Thyroid gland (tissue), 4 donors: ENCODE measurements at regions not wholly inside any gene's neighbourhood (a gene's known extent, or its start where the extent isn't known, plus 50 kb on each side); places are given as distances from the start of the nearest gene placed in this dataset.

Experiments used
- DNase-seq, 2 donors: peaks; one replicate each; pipeline ENCODE4 v3.0.0-alpha.2; 2019
- H3K27ac ChIP-seq, 3 donors: fragments of 200-600 bp; sonication (generic); 1 replicate in 2 of 3; 2 replicates in 1 of 3; pipeline ENCODE4 v1.5.1; 2016 to 2019; ENCODE audit warnings: mild to moderate bottlenecking in 1 of 3, moderate library complexity in 1 of 3
- H3K27me3 ChIP-seq: fragments of 200-600 bp; sonication (generic); one replicate; pipeline ENCODE4 v1.5.1; 2019
- H3K36me3 ChIP-seq, 2 donors: fragments of 200-600 bp; sonication (generic); one replicate each; pipeline ENCODE4 v1.5.1; 2016 to 2019
- H3K4me1 ChIP-seq, 2 donors: fragments of 200-600 bp; sonication (generic); one replicate each; pipeline ENCODE4 v1.5.1; 2017 to 2019
- H3K4me3 ChIP-seq, 3 donors: fragments of 200-600 bp; sonication (generic); replicated peaks in 1 of 3; 1 replicate in 2 of 3; 2 replicates in 1 of 3; pipeline ENCODE4 v1.5.1; 2016; ENCODE audit warnings: mild to moderate bottlenecking in 1 of 3
- H3K9me3 ChIP-seq: fragments of 200-600 bp; sonication (generic); one replicate; pipeline ENCODE4 v1.5.1; 2017
- CTCF ChIP-seq, 6 experiments: fragments of 200-600 bp in 3 of 6; fragments of 450-650 bp in 3 of 6; sonication (generic) in 3 of 6; IDR thresholded peaks; one replicate each; pipeline ENCODE4 v1.5.1; 2016 to 2019; ENCODE audit warnings: antibody characterized with exemption in 6 of 6, mild to moderate bottlenecking in 2 of 6, inconsistent platforms in 1 of 6, moderate library complexity in 1 of 6
- POLR2A ChIP-seq, 2 donors: fragments of 450-650 bp; IDR thresholded peaks; one replicate each; pipeline ENCODE4 v1.6.1; 2017; ENCODE audit warnings: antibody characterized with exemption in 2 of 2, mild to moderate bottlenecking in 2 of 2, moderate library complexity in 1 of 2
- WGBS, 2 donors: methylation state at CpG; one replicate each; pipeline ENCODE4 v1.1.5; 2017; 5-methylcytosine and 5-hydroxymethylcytosine counted together
- intact Hi-C: fragments of 100-400 bp; cut with DNase I; formaldehyde crosslinking; loops from one replicate; pipeline ENCODE4 v1.15.1; 2023

DNA sequence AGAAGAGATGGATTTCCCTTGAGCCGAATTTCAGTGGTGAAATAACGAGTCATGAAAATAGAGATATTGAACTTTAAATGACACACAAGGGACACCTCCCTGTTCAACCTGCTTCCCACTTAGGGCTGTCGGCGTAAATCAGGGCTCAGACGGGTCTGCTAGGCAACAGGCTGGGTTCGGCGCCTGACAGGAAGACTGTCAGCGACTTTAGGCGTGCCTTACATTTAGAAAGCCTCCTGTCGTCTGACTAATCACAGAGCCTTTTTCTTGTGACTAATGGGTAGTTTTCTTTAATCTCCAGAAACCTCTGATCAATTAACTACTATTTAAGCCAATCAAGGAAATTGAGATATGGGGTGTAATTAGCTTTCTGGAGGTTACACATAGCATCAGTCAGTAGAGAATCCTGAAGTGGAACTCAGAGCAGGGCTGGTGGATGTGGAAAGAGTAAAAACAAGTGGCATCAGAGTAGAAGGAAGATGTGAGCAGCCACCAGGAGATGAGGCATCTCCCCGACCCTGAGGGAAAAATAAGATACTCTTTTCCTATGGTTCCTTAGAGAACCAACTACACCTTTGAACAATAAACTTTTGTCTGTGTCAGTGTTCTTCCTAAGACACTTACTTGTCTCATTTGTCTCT lies 86.2 kb upstream of the HS3ST1 start:
- WGBS, 2 donors, result 63 to 75% methylated on average over 11 of the region's 11 CpGs
- H3K27me3 ChIP-seq, result no peaks in the 10 kb centered on the region
- no peaks in the 10 kb centered on the region for H3K9me3 ChIP-seq
- H3K36me3 ChIP-seq, result no peaks in the 10 kb centered on the region
- H3K4me3 ChIP-seq, result no peak overlapping the region
- intact Hi-C loops, result no loop called here
- TF ChIP-seq CTCF (IDR thresholded peaks at IDR 0.05) (no peak), POLR2A (IDR thresholded peaks at IDR 0.05) (no peak)
- H3K4me1 ChIP-seq, result no peaks in the 10 kb centered on the region
- no peak overlapping the region for H3K27ac ChIP-seq
- DNase-seq, result no peak

DNA sequence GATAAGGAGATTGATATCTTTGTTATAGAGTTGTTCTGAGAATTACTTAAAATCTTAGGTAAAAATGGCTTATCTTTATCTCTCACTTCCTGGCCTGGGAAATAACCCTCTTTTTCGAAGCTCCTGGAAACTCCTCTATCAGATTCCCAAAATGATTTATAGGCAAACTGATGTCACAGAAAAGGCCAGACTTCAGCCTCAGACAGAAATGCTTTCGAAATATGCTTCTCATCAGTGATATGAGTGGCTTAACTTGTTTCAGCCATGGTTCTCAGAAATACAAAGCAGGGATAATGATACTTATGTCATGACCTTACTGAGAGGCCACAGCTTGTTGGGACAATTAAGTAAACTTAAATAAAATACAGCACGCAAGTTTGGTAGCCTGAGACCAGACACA lies 85.3 kb upstream of the HS3ST1 start:
- Histone ChIP-seq H3K4me1 (no peaks in the 10 kb centered on the region), H3K27ac (no peak overlapping the region), H3K27me3 (no peaks in the 10 kb centered on the region), H3K4me3 (no peak overlapping the region), H3K36me3 (no peaks in the 10 kb centered on the region), H3K9me3 (no peaks in the 10 kb centered on the region)
- no peak for DNase-seq
- 39 to 47% methylated on average over 3 of the region's 3 CpGs for WGBS, 2 donors
- intact Hi-C loops, result no loop called here
- TF ChIP-seq POLR2A (IDR thresholded peaks at IDR 0.05), result no peak
- no peak for TF ChIP-seq CTCF (IDR thresholded peaks at IDR 0.05)

DNA sequence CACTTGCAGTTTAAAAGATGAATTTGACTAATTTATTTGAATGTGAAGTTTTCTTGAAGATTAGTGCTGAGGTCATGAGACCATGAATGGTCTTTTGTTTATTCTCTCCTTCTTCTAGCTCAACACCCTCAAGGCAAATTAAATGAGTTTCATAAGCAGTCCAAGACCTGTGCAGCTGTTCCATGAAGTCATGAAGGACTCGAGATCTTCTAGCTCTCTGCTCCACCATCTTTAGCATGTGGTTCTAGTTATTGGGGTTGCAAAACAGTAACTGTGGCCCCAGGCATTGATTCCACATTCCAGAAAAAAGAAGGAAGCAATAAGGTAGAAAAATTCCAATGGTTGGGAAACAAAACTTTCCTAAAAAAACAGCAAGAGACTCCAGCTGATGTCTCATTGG lies 84.2 kb upstream of the HS3ST1 start:
- H3K9me3 ChIP-seq, result no peaks in the 10 kb centered on the region
- 78% methylated on average over 1 of the region's 1 CpG for WGBS, 2 donors
- H3K27ac ChIP-seq, result no peak overlapping the region
- no peaks in the 10 kb centered on the region for H3K4me1 ChIP-seq
- DNase-seq, result no peak
- TF ChIP-seq CTCF (IDR thresholded peaks at IDR 0.05), result no peak
- no peak for TF ChIP-seq POLR2A (IDR thresholded peaks at IDR 0.05)
- intact Hi-C loops, result no loop called here
- H3K4me3 ChIP-seq, result no peak overlapping the region
- no peaks in the 10 kb centered on the region for H3K36me3 ChIP-seq
- no peaks in the 10 kb centered on the region for H3K27me3 ChIP-seq

DNA sequence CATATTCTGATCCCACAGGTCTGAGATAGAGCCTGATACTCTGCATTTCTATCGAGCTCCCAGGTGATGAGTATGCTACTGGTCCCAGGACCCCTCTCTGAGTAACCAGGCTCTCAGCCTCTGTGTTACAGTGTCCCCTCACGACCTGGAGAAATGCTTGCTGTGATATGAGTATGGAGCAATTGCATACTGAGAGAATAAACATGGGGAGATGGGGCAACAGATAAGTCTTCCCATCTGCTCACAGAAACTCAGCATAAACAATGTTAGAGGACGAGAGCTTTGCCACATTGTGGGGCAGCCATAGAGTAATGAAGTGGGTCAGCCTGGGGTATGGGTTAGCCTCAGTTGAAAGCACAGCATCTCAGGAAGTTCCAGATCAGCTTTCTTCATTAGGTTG lies 82.6 kb upstream of the HS3ST1 start:
- intact Hi-C loops, result no loop called here
- DNase-seq, result no peak
- WGBS, 2 donors, result 67 to 68% methylated on average over 3 of the region's 3 CpGs
- H3K4me1 ChIP-seq, result no peaks in the 10 kb centered on the region
- no peak overlapping the region for H3K27ac ChIP-seq
- H3K4me3 ChIP-seq, result no peak overlapping the region
- TF ChIP-seq CTCF (IDR thresholded peaks at IDR 0.05), result no peak
- no peak for TF ChIP-seq POLR2A (IDR thresholded peaks at IDR 0.05)
- no peaks in the 10 kb centered on the region for H3K9me3 ChIP-seq
- H3K27me3 ChIP-seq, result no peaks in the 10 kb centered on the region
- H3K36me3 ChIP-seq, result no peaks in the 10 kb centered on the region

- no peaks in the 10 kb centered on the region for H3K36me3 ChIP-seq
- DNase-seq, result no peak
- no peaks in the 10 kb centered on the region for H3K27me3 ChIP-seq
- intact Hi-C loops, result no loop called here
- TF ChIP-seq CTCF (IDR thresholded peaks at IDR 0.05) (no peak), POLR2A (IDR thresholded peaks at IDR 0.05) (no peak)
- H3K9me3 ChIP-seq, result no peaks in the 10 kb centered on the region
- no peak overlapping the region for H3K27ac ChIP-seq
- WGBS, 2 donors, result 69 to 79% methylated on average over 3 of the region's 3 CpGs
- H3K4me3 ChIP-seq, result no peak overlapping the region
- H3K4me1 ChIP-seq, result no peaks in the 10 kb centered on the region
Measured at GRCh38 chr4:11507920-11508319, 79.2 kb upstream of the HS3ST1 start.
